ENCODE measurements at regions not wholly inside any gene's neighbourhood (a gene's known extent, or its start where the extent isn't known, plus 50 kb on each side); places are given as distances from the start of the nearest gene placed in this dataset.

GRCh38 chr4:114366368-114366767, 232.2 kb upstream of the UGT8 start:
- Histone ChIP-seq H3K36me3 (ENCODE audit: control insufficient read depth, insufficient read depth, low read length) (no peaks in the 10 kb centered on the region), H3K4me1 (ENCODE audit: control insufficient read depth, insufficient read depth, low read length) (no peaks in the 10 kb centered on the region), H3K27ac (ENCODE audit: low read depth, low read length) (no peak overlapping the region), H3K27me3 (ENCODE audit: control insufficient read depth, insufficient read depth, low read length) (no peaks in the 10 kb centered on the region), H3K4me3 (ENCODE audit: low read length) (no peak overlapping the region), H3K9ac (ENCODE audit: low read length) (no peak overlapping the region)

GRCh38 chr4:114368751-114369150, 229.9 kb upstream of the UGT8 start:
- H3K9ac ChIP-seq (ENCODE audit: low read length), result no peak overlapping the region
- no peaks in the 10 kb centered on the region for H3K27me3 ChIP-seq (ENCODE audit: control insufficient read depth, insufficient read depth, low read length)
- H3K36me3 ChIP-seq (ENCODE audit: control insufficient read depth, insufficient read depth, low read length), result no peaks in the 10 kb centered on the region
- no peak overlapping the region for H3K4me3 ChIP-seq (ENCODE audit: low read length)
- H3K27ac ChIP-seq (ENCODE audit: low read depth, low read length), result no peak overlapping the region
- no peaks in the 10 kb centered on the region for H3K4me1 ChIP-seq (ENCODE audit: control insufficient read depth, insufficient read depth, low read length)

GRCh38 chr4:114373508-114373907, 225.1 kb upstream of the UGT8 start:
- Histone ChIP-seq H3K4me1 (ENCODE audit: control insufficient read depth, insufficient read depth, low read length) (no peaks in the 10 kb centered on the region), H3K27me3 (ENCODE audit: control insufficient read depth, insufficient read depth, low read length) (no peaks in the 10 kb centered on the region), H3K27ac (ENCODE audit: low read depth, low read length) (no peak overlapping the region), H3K4me3 (ENCODE audit: low read length) (no peak overlapping the region), H3K9ac (ENCODE audit: low read length) (no peak overlapping the region), H3K36me3 (ENCODE audit: control insufficient read depth, insufficient read depth, low read length) (no peaks in the 10 kb centered on the region)

GRCh38 chr4:114378305-114378903, 220.2 kb upstream of the UGT8 start:
- H3K9ac ChIP-seq (ENCODE audit: low read length), result no peak overlapping the region
- H3K4me3 ChIP-seq (ENCODE audit: low read length), result no peak overlapping the region
- no peaks in the 10 kb centered on the region for H3K36me3 ChIP-seq (ENCODE audit: control insufficient read depth, insufficient read depth, low read length)
- no peak overlapping the region for H3K27ac ChIP-seq (ENCODE audit: low read depth, low read length)
- no peaks in the 10 kb centered on the region for H3K27me3 ChIP-seq (ENCODE audit: control insufficient read depth, insufficient read depth, low read length)
- no peaks in the 10 kb centered on the region for H3K4me1 ChIP-seq (ENCODE audit: control insufficient read depth, insufficient read depth, low read length)

- Histone ChIP-seq H3K27ac (ENCODE audit: low read depth, low read length) (no peak overlapping the region), H3K9ac (ENCODE audit: low read length) (no peak overlapping the region), H3K4me1 (ENCODE audit: control insufficient read depth, insufficient read depth, low read length) (no peaks in the 10 kb centered on the region), H3K27me3 (ENCODE audit: control insufficient read depth, insufficient read depth, low read length) (no peaks in the 10 kb centered on the region), H3K36me3 (ENCODE audit: control insufficient read depth, insufficient read depth, low read length) (no peaks in the 10 kb centered on the region), H3K4me3 (ENCODE audit: low read length) (no peak overlapping the region)
Observed at GRCh38 chr4:114383067-114383466, 215.5 kb upstream of the UGT8 start.

- Histone ChIP-seq H3K27ac (ENCODE audit: low read depth, low read length) (no peak overlapping the region), H3K36me3 (ENCODE audit: control insufficient read depth, insufficient read depth, low read length) (no peaks in the 10 kb centered on the region), H3K27me3 (ENCODE audit: control insufficient read depth, insufficient read depth, low read length) (no peaks in the 10 kb centered on the region), H3K4me3 (ENCODE audit: low read length) (no peak overlapping the region), H3K4me1 (ENCODE audit: control insufficient read depth, insufficient read depth, low read length) (no peaks in the 10 kb centered on the region), H3K9ac (ENCODE audit: low read length) (no peak overlapping the region)
Observed at GRCh38 chr4:114383721-114384120, 214.9 kb upstream of the UGT8 start.

GRCh38 chr4:114384629-114385028, 214.0 kb upstream of the UGT8 start:
- H3K36me3 ChIP-seq (ENCODE audit: control insufficient read depth, insufficient read depth, low read length), result no peaks in the 10 kb centered on the region
- no peak overlapping the region for H3K4me3 ChIP-seq (ENCODE audit: low read length)
- no peaks in the 10 kb centered on the region for H3K4me1 ChIP-seq (ENCODE audit: control insufficient read depth, insufficient read depth, low read length)
- no peak overlapping the region for H3K27ac ChIP-seq (ENCODE audit: low read depth, low read length)
- no peaks in the 10 kb centered on the region for H3K27me3 ChIP-seq (ENCODE audit: control insufficient read depth, insufficient read depth, low read length)
- no peak overlapping the region for H3K9ac ChIP-seq (ENCODE audit: low read length)

GRCh38 chr4:114385195-114385985, 213.2 kb upstream of the UGT8 start:
- no peak overlapping the region for H3K4me3 ChIP-seq (ENCODE audit: low read length)
- H3K4me1 ChIP-seq (ENCODE audit: control insufficient read depth, insufficient read depth, low read length), result no peaks in the 10 kb centered on the region
- no peaks in the 10 kb centered on the region for H3K27me3 ChIP-seq (ENCODE audit: control insufficient read depth, insufficient read depth, low read length)
- H3K36me3 ChIP-seq (ENCODE audit: control insufficient read depth, insufficient read depth, low read length), result no peaks in the 10 kb centered on the region
- no peak overlapping the region for H3K9ac ChIP-seq (ENCODE audit: low read length)
- no peak overlapping the region for H3K27ac ChIP-seq (ENCODE audit: low read depth, low read length)

- H3K9ac ChIP-seq (ENCODE audit: low read length), result no peak overlapping the region
Observed at GRCh38 chr4:114386637-114387233, 211.9 kb upstream of the UGT8 start.

GRCh38 chr4:114389070-114389685, 209.4 kb upstream of the UGT8 start:
- no peak overlapping the region for H3K9ac ChIP-seq (ENCODE audit: low read length)
- no peaks in the 10 kb centered on the region for H3K4me1 ChIP-seq (ENCODE audit: control insufficient read depth, insufficient read depth, low read length)
- no peak overlapping the region for H3K4me3 ChIP-seq (ENCODE audit: low read length)
- no peaks in the 10 kb centered on the region for H3K27me3 ChIP-seq (ENCODE audit: control insufficient read depth, insufficient read depth, low read length)
- H3K36me3 ChIP-seq (ENCODE audit: control insufficient read depth, insufficient read depth, low read length), result no peaks in the 10 kb centered on the region
- H3K27ac ChIP-seq (ENCODE audit: low read depth, low read length), result no peak overlapping the region

More at GRCh38 chr4:114386637-114387233, 211.9 kb upstream of the UGT8 start:
- Histone ChIP-seq H3K4me3 (ENCODE audit: low read length) (no peak overlapping the region), H3K4me1 (ENCODE audit: control insufficient read depth, insufficient read depth, low read length) (no peaks in the 10 kb centered on the region), H3K27me3 (ENCODE audit: control insufficient read depth, insufficient read depth, low read length) (no peaks in the 10 kb centered on the region), H3K27ac (ENCODE audit: low read depth, low read length) (no peak overlapping the region), H3K36me3 (ENCODE audit: control insufficient read depth, insufficient read depth, low read length) (no peaks in the 10 kb centered on the region)

GRCh38 chr4:114393295-114394038, 205.1 kb upstream of the UGT8 start:
- H3K27me3 ChIP-seq (ENCODE audit: control insufficient read depth, insufficient read depth, low read length), result no peaks in the 10 kb centered on the region
- no peak overlapping the region for H3K4me3 ChIP-seq (ENCODE audit: low read length)
- H3K36me3 ChIP-seq (ENCODE audit: control insufficient read depth, insufficient read depth, low read length), result no peaks in the 10 kb centered on the region
- no peak overlapping the region for H3K9ac ChIP-seq (ENCODE audit: low read length)
- H3K4me1 ChIP-seq (ENCODE audit: control insufficient read depth, insufficient read depth, low read length), result no peaks in the 10 kb centered on the region
- H3K27ac ChIP-seq (ENCODE audit: low read depth, low read length), result no peak overlapping the region

- Histone ChIP-seq H3K27me3 (ENCODE audit: control insufficient read depth, insufficient read depth, low read length) (no peaks in the 10 kb centered on the region), H3K36me3 (ENCODE audit: control insufficient read depth, insufficient read depth, low read length) (no peaks in the 10 kb centered on the region)
Observed at GRCh38 chr4:114396808-114397207, 201.8 kb upstream of the UGT8 start.

More at GRCh38 chr4:114396808-114397207, 201.8 kb upstream of the UGT8 start:
- Histone ChIP-seq H3K4me3 (ENCODE audit: low read length) (no peak overlapping the region), H3K27ac (ENCODE audit: low read depth, low read length) (no peak overlapping the region), H3K4me1 (ENCODE audit: control insufficient read depth, insufficient read depth, low read length) (no peaks in the 10 kb centered on the region), H3K9ac (ENCODE audit: low read length) (no peak overlapping the region)
